ENCODE measurements at regions not wholly inside any gene's neighbourhood (a gene's known extent, or its start where the extent isn't known, plus 50 kb on each side); places are given as distances from the start of the nearest gene placed in this dataset.

DNA sequence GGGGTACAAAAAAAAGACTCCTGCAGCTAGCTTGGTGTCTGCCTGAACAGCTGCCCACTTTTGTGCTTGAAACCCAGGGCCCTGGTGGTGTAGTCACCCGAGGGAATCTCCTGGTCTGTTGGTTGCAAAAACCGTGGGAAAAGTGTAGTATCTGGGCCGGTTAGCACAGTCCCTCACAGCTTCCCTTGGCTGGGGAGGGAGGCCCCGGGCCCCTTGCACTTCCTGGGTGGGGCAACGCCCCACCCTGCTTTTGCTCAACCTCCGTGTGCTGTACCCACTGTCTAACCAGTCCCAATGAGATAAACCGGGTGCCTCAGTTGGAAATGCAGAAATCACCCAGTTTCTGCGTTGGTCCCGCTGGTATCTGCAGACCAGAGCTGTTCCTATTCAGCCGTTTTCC is 211.7 kb upstream of the ZPLD1 start:
- intact Hi-C loops (cut with micrococcal nuclease), result loop anchor here (10.0 kb wide), 1 partner anchor 228 kb away; no protein-coding TSS in a partner anchor
- TF ChIP-seq, protein P1, sequence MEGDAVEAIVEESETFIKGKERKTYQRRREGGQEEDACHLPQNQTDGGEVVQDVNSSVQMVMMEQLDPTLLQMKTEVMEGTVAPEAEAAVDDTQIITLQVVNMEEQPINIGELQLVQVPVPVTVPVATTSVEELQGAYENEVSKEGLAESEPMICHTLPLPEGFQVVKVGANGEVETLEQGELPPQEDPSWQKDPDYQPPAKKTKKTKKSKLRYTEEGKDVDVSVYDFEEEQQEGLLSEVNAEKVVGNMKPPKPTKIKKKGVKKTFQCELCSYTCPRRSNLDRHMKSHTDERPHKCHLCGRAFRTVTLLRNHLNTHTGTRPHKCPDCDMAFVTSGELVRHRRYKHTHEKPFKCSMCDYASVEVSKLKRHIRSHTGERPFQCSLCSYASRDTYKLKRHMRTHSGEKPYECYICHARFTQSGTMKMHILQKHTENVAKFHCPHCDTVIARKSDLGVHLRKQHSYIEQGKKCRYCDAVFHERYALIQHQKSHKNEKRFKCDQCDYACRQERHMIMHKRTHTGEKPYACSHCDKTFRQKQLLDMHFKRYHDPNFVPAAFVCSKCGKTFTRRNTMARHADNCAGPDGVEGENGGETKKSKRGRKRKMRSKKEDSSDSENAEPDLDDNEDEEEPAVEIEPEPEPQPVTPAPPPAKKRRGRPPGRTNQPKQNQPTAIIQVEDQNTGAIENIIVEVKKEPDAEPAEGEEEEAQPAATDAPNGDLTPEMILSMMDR (IDR thresholded peaks at IDR 0.05; ENCODE audit: unreplicated experiment), result no peak
- no TSS peak for BruUV-seq (replicated peaks)
- DNase-seq (ENCODE audit: unreplicated experiment), result no peak
- H3K27me3 Mint-ChIP-seq (ENCODE audit: insufficient read depth, unreplicated experiment), result no peaks in the 10 kb centered on the region
- no peak overlapping the region for H3K4me3 Mint-ChIP-seq (ENCODE audit: unreplicated experiment)
- no peaks in the 10 kb centered on the region for H3K9me3 Mint-ChIP-seq (ENCODE audit: unreplicated experiment)
- ChIA-PET CTCF (interaction anchor here (0.6 to 14.5 kb wide), 8 partner anchors 22 to 1820 kb away, joined by 3 to 795 read pairs (median 4); no protein-coding TSS in a partner anchor), POLR2A (interaction anchor here (0.6 to 1.9 kb wide), 3 partner anchors 280 to 409 kb away, joined by 3 to 4 read pairs (median 4); partner anchors contain the start of gene NFKBIZ)
- H3K36me3 Mint-ChIP-seq (ENCODE audit: insufficient read depth, unreplicated experiment), result no peaks in the 10 kb centered on the region
- H3K27ac Mint-ChIP-seq (ENCODE audit: low read depth, unreplicated experiment), result peak overlapping the region; percentile 47
- peaks cover 8% of the 10 kb centered on the region for H3K4me1 Mint-ChIP-seq (ENCODE audit: insufficient read depth, unreplicated experiment)

DNA sequence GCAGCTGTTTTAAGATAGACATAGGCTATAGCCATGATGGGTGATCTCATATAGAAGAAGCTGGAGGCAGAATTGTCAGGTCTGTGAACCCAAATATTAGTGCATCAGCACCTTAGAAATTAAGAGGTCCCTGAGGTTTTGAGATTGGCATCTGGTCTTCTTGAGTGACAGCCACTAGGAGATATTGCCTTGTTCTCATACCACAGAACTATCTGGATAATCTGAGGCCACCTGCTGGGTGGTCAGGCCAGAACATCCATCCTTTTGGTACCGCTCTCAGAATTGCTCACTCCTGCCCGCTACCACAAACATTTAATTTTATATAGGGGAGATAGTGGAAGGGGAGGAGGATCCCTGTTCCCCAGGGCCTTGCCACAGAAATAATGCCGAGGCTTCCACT is 210.6 kb upstream of the ZPLD1 start:
- TF ChIP-seq, protein P1 (IDR thresholded peaks at IDR 0.05; ENCODE audit: unreplicated experiment), result peak; percentile 43
- intact Hi-C loops (cut with micrococcal nuclease), result loop anchor here (2.0 to 10.0 kb wide), 2 partner anchors 67 to 229 kb away; no protein-coding TSS in a partner anchor
- Mint-ChIP-seq H3K9me3 (ENCODE audit: unreplicated experiment) (no peaks in the 10 kb centered on the region), H3K27me3 (ENCODE audit: insufficient read depth, unreplicated experiment) (no peaks in the 10 kb centered on the region), H3K27ac (ENCODE audit: low read depth, unreplicated experiment) (peak overlapping the region; percentile 47), H3K36me3 (ENCODE audit: insufficient read depth, unreplicated experiment) (no peaks in the 10 kb centered on the region), H3K4me1 (ENCODE audit: insufficient read depth, unreplicated experiment) (peaks cover 8% of the 10 kb centered on the region), H3K4me3 (ENCODE audit: unreplicated experiment) (no peak overlapping the region)
- CTCF ChIA-PET, result interaction anchor here (0.6 to 14.5 kb wide), 36 partner anchors 15 to 549 kb away, joined by 3 to 795 read pairs (median 6); partner anchors contain the start of gene NFKBIZ
- no TSS peak for BruUV-seq (replicated peaks)
- DNase-seq (ENCODE audit: unreplicated experiment), result peak; percentile 32
- POLR2A ChIA-PET, result interaction anchor here (0.5 to 2.3 kb wide), 7 partner anchors 9 to 414 kb away, joined by 3 to 26 read pairs (median 7); partner anchors contain the start of gene NFKBIZ

DNA sequence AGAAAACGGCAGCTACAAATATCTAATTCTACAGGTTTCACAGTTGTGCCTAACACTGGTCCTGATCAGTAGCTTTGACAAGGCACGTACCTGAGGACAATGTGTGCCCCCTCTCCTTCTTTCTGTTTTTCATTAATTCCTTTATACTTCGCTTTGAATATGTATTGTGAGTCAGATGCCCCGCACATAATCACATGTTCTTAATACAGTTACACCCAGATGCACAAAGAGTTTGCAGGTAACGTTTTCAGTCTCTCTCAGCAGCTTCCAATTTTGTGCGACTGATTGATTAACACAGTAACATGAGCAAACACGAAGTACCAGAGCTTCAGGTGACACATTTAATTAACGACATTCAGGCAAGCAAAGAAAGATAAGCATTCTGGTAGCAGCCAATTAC is 209.8 kb upstream of the ZPLD1 start:
- BruUV-seq (replicated peaks), result no TSS peak
- Mint-ChIP-seq H3K9me3 (ENCODE audit: unreplicated experiment) (no peaks in the 10 kb centered on the region), H3K27ac (ENCODE audit: low read depth, unreplicated experiment) (no peak overlapping the region), H3K27me3 (ENCODE audit: insufficient read depth, unreplicated experiment) (no peaks in the 10 kb centered on the region), H3K4me1 (ENCODE audit: insufficient read depth, unreplicated experiment) (peaks cover 13% of the 10 kb centered on the region), H3K4me3 (ENCODE audit: unreplicated experiment) (no peak overlapping the region), H3K36me3 (ENCODE audit: insufficient read depth, unreplicated experiment) (no peaks in the 10 kb centered on the region)
- CTCF ChIA-PET, result interaction anchor here (0.6 to 14.5 kb wide), 74 partner anchors 11 to 550 kb away, joined by 3 to 795 read pairs (median 4); partner anchors contain the start of gene NFKBIZ
- no peak for DNase-seq (ENCODE audit: unreplicated experiment)
- TF ChIP-seq, protein P1 (IDR thresholded peaks at IDR 0.05; ENCODE audit: unreplicated experiment), result no peak
- intact Hi-C loops (cut with micrococcal nuclease), result loop anchor here (1.0 to 10.0 kb wide), 6 partner anchors 68 to 416 kb away; partner anchors contain the start of gene NFKBIZ
- POLR2A ChIA-PET, result interaction anchor here (0.7 to 2.3 kb wide), 15 partner anchors 10 to 425 kb away, joined by 3 to 26 read pairs (median 4); partner anchors contain the start of gene NFKBIZ

DNA sequence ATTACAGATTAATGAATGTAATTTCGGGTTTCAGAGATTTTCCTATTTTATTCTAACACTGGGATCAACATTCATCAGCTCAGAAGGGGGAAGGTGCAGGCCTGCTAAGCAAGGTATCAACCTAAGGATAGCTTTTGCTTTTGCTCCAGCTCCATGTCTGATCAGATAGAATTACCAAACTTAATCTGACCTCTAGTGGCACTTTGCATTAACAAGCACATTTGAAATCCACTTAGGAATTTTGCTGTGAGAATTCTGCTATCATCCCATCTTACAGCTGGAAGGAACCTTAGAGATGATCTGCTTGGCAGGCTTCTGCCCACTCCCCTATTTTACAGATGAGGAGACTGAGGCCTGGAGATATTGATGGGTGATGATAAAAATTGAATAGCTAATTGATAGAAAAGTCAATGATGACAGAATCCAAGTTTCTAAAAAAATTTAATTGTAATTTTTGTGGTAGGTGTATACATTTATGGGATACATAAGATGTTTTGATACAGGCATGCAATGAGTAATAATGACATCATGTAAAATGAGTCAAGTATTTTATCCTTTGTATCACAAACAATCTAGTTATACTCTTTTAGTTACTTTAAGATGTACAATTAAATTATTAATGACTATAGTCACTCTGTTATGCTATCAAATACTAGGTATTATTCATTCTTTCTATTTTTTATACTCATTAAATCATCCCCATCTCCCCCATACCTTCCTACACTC is 209.2 kb upstream of the ZPLD1 start:
- peaks cover 13% of the 10 kb centered on the region for H3K4me1 Mint-ChIP-seq (ENCODE audit: insufficient read depth, unreplicated experiment)
- H3K9me3 Mint-ChIP-seq (ENCODE audit: unreplicated experiment), result no peaks in the 10 kb centered on the region
- no TSS peak for BruUV-seq (replicated peaks)
- ChIA-PET POLR2A (interaction anchor here (0.7 to 2.3 kb wide), 15 partner anchors 11 to 425 kb away, joined by 3 to 26 read pairs (median 4); partner anchors contain the start of gene NFKBIZ), CTCF (interaction anchor here (0.6 to 14.5 kb wide), 72 partner anchors 8 to 550 kb away, joined by 3 to 795 read pairs (median 4); partner anchors contain the start of gene NFKBIZ)
- intact Hi-C loops (cut with micrococcal nuclease), result loop anchor here (1.0 to 10.0 kb wide), 6 partner anchors 69 to 416 kb away; partner anchors contain the start of gene NFKBIZ
- no peaks in the 10 kb centered on the region for H3K27me3 Mint-ChIP-seq (ENCODE audit: insufficient read depth, unreplicated experiment)
- TF ChIP-seq, protein P1 (IDR thresholded peaks at IDR 0.05; ENCODE audit: unreplicated experiment), result peak; percentile 63
- H3K36me3 Mint-ChIP-seq (ENCODE audit: insufficient read depth, unreplicated experiment), result no peaks in the 10 kb centered on the region
- DNase-seq (ENCODE audit: unreplicated experiment), result peak; percentile 68
- H3K4me3 Mint-ChIP-seq (ENCODE audit: unreplicated experiment), result no peak overlapping the region
- H3K27ac Mint-ChIP-seq (ENCODE audit: low read depth, unreplicated experiment), result no peak overlapping the region
